H1 (cell line): ENCODE measurements at regions not wholly inside any gene's neighbourhood (a gene's known extent, or its start where the extent isn't known, plus 50 kb on each side); places are given as distances from the start of the nearest gene placed in this dataset.

Experiments
- CTCF ChIA-PET: fragments of 300-600 bp; sonication (Branson Sonifier 250); formaldehyde crosslinking; loops from one replicate; lab custom pipeline; 2021; ENCODE audit not compliant: partially characterized antibody; lab: Charles Lee
- POLR2A ChIA-PET: fragments of 300-600 bp; sonication (Branson Sonifier 250); formaldehyde crosslinking; loops from one replicate; lab custom pipeline; 2021; ENCODE audit warnings: inconsistent platforms; ENCODE audit not compliant: partially characterized antibody; lab: Charles Lee
- DNase-seq, 2 experiments: peaks; one replicate each; pipeline versions ENCODE4 v3.0.0 to v3.0.0-alpha.2; 2010 to 2022; ENCODE audit warnings: low spot score in 2 of 2, low read depth in 1 of 2, mixed read lengths in 1 of 2
- FAIRE-seq: peaks from 2 replicates; lab custom pipeline; 2011; peaks lifted over from hg19 to GRCh38; lab: Jason Lieb, UNC
- H2AFZ ChIP-seq: 2 replicates; pipeline ENCODE4 v1.8.1; 2012; ENCODE audit warnings: low read length, inconsistent platforms
- H2AK5ac ChIP-seq: 2 replicates; pipeline ENCODE4 v1.6.1; 2013; ENCODE audit warnings: low read depth, low read length
- H2BK120ac ChIP-seq: replicated peaks from 2 replicates; pipeline ENCODE3; 2013; ENCODE audit warnings: low read depth, low read length, inconsistent platforms
- H2BK12ac ChIP-seq: 2 replicates; pipeline ENCODE4 v1.6.1; 2013; ENCODE audit warnings: low read depth, low read length
- H2BK15ac ChIP-seq: 2 replicates; pipeline ENCODE4 v1.6.1; 2013; ENCODE audit warnings: low read length
- H2BK20ac ChIP-seq: 2 replicates; pipeline ENCODE4 v1.6.1; 2013; ENCODE audit warnings: low read length
- H2BK5ac ChIP-seq: 2 replicates; pipeline ENCODE4 v1.6.1; 2013; ENCODE audit warnings: low read depth, low read length
- H3K14ac ChIP-seq: 2 replicates; pipeline ENCODE4 v1.6.1; 2013; ENCODE audit warnings: inconsistent platforms; ENCODE audit not compliant: insufficient read length
- H3K18ac ChIP-seq: 2 replicates; pipeline ENCODE4 v1.6.1; 2013; ENCODE audit warnings: low read length; ENCODE audit errors: extremely low read depth
- H3K23ac ChIP-seq: 2 replicates; pipeline ENCODE4 v1.6.1; 2013; ENCODE audit warnings: inconsistent platforms; ENCODE audit not compliant: insufficient read length
- H3K23me2 ChIP-seq: 2 replicates; pipeline ENCODE4 v1.6.1; 2013; ENCODE audit warnings: low read depth, low read length
- H3K27ac ChIP-seq: 2 replicates; pipeline ENCODE4 v1.6.1; 2011; ENCODE audit warnings: low read depth, low read length, inconsistent platforms
- H3K27me3 ChIP-seq, 4 experiments: replicated peaks in 1 of 4; 1 replicate in 1 of 4; 2 replicates in 3 of 4; pipeline versions ENCODE4 v1.6.1 to v1.8.1; 2011 to 2013; ENCODE audit warnings: low read length in 3 of 4, mild to moderate bottlenecking in 3 of 4, inconsistent platforms in 2 of 4, mixed read lengths in 2 of 4, moderate library complexity in 1 of 4; ENCODE audit not compliant: control insufficient read depth in 3 of 4, insufficient read depth in 3 of 4; ENCODE audit errors: extremely low read depth in 1 of 4
- H3K36me3 ChIP-seq, 4 experiments: 2 replicates each; pipeline versions ENCODE4 v1.6.1 to v1.8.1; 2011 to 2013; ENCODE audit warnings: mild to moderate bottlenecking in 4 of 4, low read length in 3 of 4, moderate library complexity in 2 of 4, control low read depth in 1 of 4, inconsistent platforms in 1 of 4; ENCODE audit not compliant: insufficient read depth in 4 of 4, control insufficient read depth in 2 of 4
- H3K4ac ChIP-seq: replicated peaks from 2 replicates; pipeline ENCODE3; 2013; ENCODE audit warnings: low read length, low read depth, mixed read lengths, inconsistent platforms; ENCODE audit not compliant: insufficient read length
- H3K4me1 ChIP-seq, 4 experiments: replicated peaks in 1 of 4; 1 replicate in 1 of 4; 2 replicates in 3 of 4; pipeline versions ENCODE4 v1.6.1 to v1.8.1; 2011 to 2013; ENCODE audit warnings: low read length in 3 of 4, inconsistent platforms in 2 of 4, mixed read lengths in 1 of 4; ENCODE audit not compliant: insufficient read depth in 4 of 4, control insufficient read depth in 3 of 4
- H3K4me2 ChIP-seq, 2 experiments: 2 replicates each; pipeline versions ENCODE4 v1.6.1 to v1.8.1; 2011 to 2013; ENCODE audit warnings: low read depth in 2 of 2, low read length in 2 of 2, control low read depth in 1 of 2, inconsistent platforms in 1 of 2, mild to moderate bottlenecking in 1 of 2; ENCODE audit not compliant: insufficient read depth in 1 of 2
- H3K4me3 ChIP-seq, 4 experiments: fragments of 200-600, 300-600 bp in 1 of 4; sonication (generic), shearing (Covaris generic), sonication (Bioruptor Twin) in 1 of 4; 2 replicates each; pipeline versions ENCODE4 v1.5.1 to v1.8.1; 2011 to 2016; ENCODE audit warnings: low read length in 4 of 4, low read depth in 3 of 4, control low read depth in 2 of 4, inconsistent platforms in 2 of 4, mild to moderate bottlenecking in 2 of 4, mixed read lengths in 1 of 4, moderate library complexity in 1 of 4; ENCODE audit not compliant: insufficient read depth in 2 of 4; ENCODE audit errors: extremely low read depth in 1 of 4
- H3K56ac ChIP-seq: replicated peaks from 2 replicates; pipeline ENCODE3; 2013; ENCODE audit warnings: low read depth, mild to moderate bottlenecking, mixed read lengths, low read length, inconsistent platforms; ENCODE audit not compliant: insufficient read length
- H3K79me1 ChIP-seq: 2 replicates; pipeline ENCODE4 v1.6.1; 2013; ENCODE audit warnings: low read depth, low read length, control low read depth
- H3K79me2 ChIP-seq, 2 experiments: 2 replicates each; pipeline versions ENCODE4 v1.6.1 to v1.8.1; 2012 to 2013; ENCODE audit warnings: low read length in 2 of 2, mild to moderate bottlenecking in 2 of 2, inconsistent platforms in 1 of 2; ENCODE audit not compliant: insufficient read depth in 2 of 2, control insufficient read depth in 1 of 2
- H3K9ac ChIP-seq, 4 experiments: replicated peaks in 1 of 4; 1 replicate in 1 of 4; 2 replicates in 3 of 4; pipeline versions ENCODE4 v1.6.1 to v1.8.1; 2011 to 2013; ENCODE audit warnings: low read depth in 3 of 4, low read length in 3 of 4, control low read depth in 2 of 4, mild to moderate bottlenecking in 2 of 4, moderate library complexity in 2 of 4, inconsistent platforms in 1 of 4; ENCODE audit errors: extremely low read depth in 1 of 4
- H3K9me3 ChIP-seq, 2 experiments: 2 replicates each; pipeline versions ENCODE4 v1.6.1 to v1.8.1; 2012 to 2013; ENCODE audit warnings: mild to moderate bottlenecking in 2 of 2, moderate library complexity in 2 of 2, control low read depth in 1 of 2, inconsistent platforms in 1 of 2, low read depth in 1 of 2, low read length in 1 of 2, mixed read lengths in 1 of 2; ENCODE audit not compliant: insufficient read depth in 2 of 2
- H4K20me1 ChIP-seq, 2 experiments: replicated peaks in 1 of 2; 2 replicates each; pipeline versions ENCODE3 to v1.8.1; 2011 to 2013; ENCODE audit warnings: inconsistent platforms in 2 of 2, low read length in 2 of 2, mild to moderate bottlenecking in 1 of 2; ENCODE audit not compliant: insufficient read depth in 2 of 2, control insufficient read depth in 1 of 2
- H4K5ac ChIP-seq: 2 replicates; pipeline ENCODE4 v1.6.1; 2013; ENCODE audit warnings: low read length, low read depth, mixed read lengths, inconsistent platforms; ENCODE audit not compliant: insufficient read length
- H4K8ac ChIP-seq: 2 replicates; pipeline ENCODE4 v1.8.0; 2013; ENCODE audit warnings: mild to moderate bottlenecking, moderate library complexity, low read length, inconsistent platforms; ENCODE audit not compliant: insufficient read depth; ENCODE audit errors: extremely low read depth
- H4K91ac ChIP-seq: replicated peaks from 2 replicates; pipeline ENCODE3; 2013; ENCODE audit warnings: low read length, mixed read lengths, inconsistent platforms; ENCODE audit not compliant: insufficient read length
- KDM4A ChIP-seq: IDR thresholded peaks from one replicate; pipeline ENCODE4 v1.7.1; 2012; ENCODE audit warnings: low read depth, mild to moderate bottlenecking, moderate library complexity, low read length, inconsistent platforms; ENCODE audit not compliant: severe bottlenecking
- TEAD4 ChIP-seq: IDR thresholded peaks from 2 replicates; pipeline ENCODE4 v1.6.1; 2012; ENCODE audit warnings: low read depth, low read length, inconsistent platforms, mixed read lengths
- WGBS, 2 experiments: shearing (Covaris generic) in 1 of 2; methylation state at CpG; one replicate each; pipeline versions ENCODE4 v1.1.6 to v1.1.7; 2013 to 2015; ENCODE audit warnings: low lambda C conversion rate in 2 of 2, mixed read lengths in 2 of 2, inconsistent platforms in 1 of 2, low coverage in 1 of 2, missing lambda C conversion rate in 1 of 2; ENCODE audit not compliant: insufficient replicate concordance in 2 of 2, insufficient coverage in 1 of 2, insufficient read length in 1 of 2; ENCODE audit errors: extremely low coverage in 1 of 2, missing lambda C conversion rate in 1 of 2; 5-methylcytosine and 5-hydroxymethylcytosine counted together

GRCh38 chr4:115219315-115219860, 106.0 kb upstream of the NDST4 start:
- no peaks in the 10 kb centered on the region for H3K79me1 ChIP-seq
- H2BK120ac ChIP-seq, result no peak overlapping the region
- H3K79me2 ChIP-seq, result no peaks in the 10 kb centered on the region
- no peak overlapping the region for H3K4me3 ChIP-seq
- 15% methylated on average over 2 of the region's 2 CpGs; no CpG with 5 or more reads in 1 of the 2 experiments for WGBS, 2 experiments
- no peak overlapping the region for H3K56ac ChIP-seq
- H3K4me2 ChIP-seq, result peak overlapping the region; percentile 42 to 55
- no peaks in the 10 kb centered on the region for H3K27me3 ChIP-seq
- no peak overlapping the region for H3K14ac ChIP-seq
- no peak overlapping the region for H2AFZ ChIP-seq
- H2BK15ac ChIP-seq, result no peak overlapping the region
- no peak for DNase-seq
- no peak overlapping the region; the same call in 1 of the 2 replicates for H2BK12ac ChIP-seq
- no peak overlapping the region for H3K23ac ChIP-seq
- peak; percentile 57; the same call in 1 of the 2 replicates for TF ChIP-seq TEAD4
- TF ChIP-seq KDM4A, result no peak
- TF ChIP-seq, all 59 proteins: peak for 1
- Histone ChIP-seq H4K5ac (no peak overlapping the region), H3K18ac (no peak overlapping the region), H4K8ac (no peak overlapping the region), H2BK5ac (no peak overlapping the region; the same call in 1 of the 2 replicates), H3K9me3 (no peaks in the 10 kb centered on the region), H3K23me2 (no peaks in the 10 kb centered on the region; the same call in 1 of the 2 replicates), H3K4me1 (peaks cover 0 to 16% (median 4%) of the 10 kb centered on the region in 4 experiments; a peak in 2 of 7 replicates), H2AK5ac (no peak overlapping the region), H3K9ac (no peak overlapping the region), H3K4ac (no peak overlapping the region), H4K91ac (no peak overlapping the region), H3K36me3 (no peaks in the 10 kb centered on the region), H2BK20ac (no peak overlapping the region), H4K20me1 (no peaks in the 10 kb centered on the region), H3K27ac (no peak overlapping the region)
- ChIA-PET POLR2A (no interaction called here), CTCF (no interaction called here)
- no peak for FAIRE-seq
